Hippocampal formation (tissue), 2 donors: ENCODE measurements at regions not wholly inside any gene's neighbourhood (a gene's known extent, or its start where the extent isn't known, plus 50 kb on each side); places are given as distances from the start of the nearest gene placed in this dataset.

Experiments
- DNase-seq, 2 donors: peaks; one replicate each; lab custom pipeline; 2025; lab: John Stamatoyannopoulos, UW

GRCh38 chr2:12348216-12348615, 368.5 kb upstream of the TRIB2 start:
- DNase-seq: no peak

- no peak for DNase-seq
Observed at GRCh38 chr2:12350821-12351220, 365.9 kb upstream of the TRIB2 start.

GRCh38 chr2:12352889-12353288, 363.8 kb upstream of the TRIB2 start:
- DNase-seq: no peak

- no peak for DNase-seq
Observed at GRCh38 chr2:12361506-12361905, 355.2 kb upstream of the TRIB2 start.

- no peak for DNase-seq
Observed at GRCh38 chr2:12363138-12363537, 353.6 kb upstream of the TRIB2 start.

GRCh38 chr2:12363569-12363968, 353.2 kb upstream of the TRIB2 start:
- no peak for DNase-seq

GRCh38 chr2:12369566-12369965, 347.2 kb upstream of the TRIB2 start:
- DNase-seq: no peak

GRCh38 chr2:12376025-12376424, 340.7 kb upstream of the TRIB2 start:
- no peak for DNase-seq

- no peak for DNase-seq
Observed at GRCh38 chr2:12379143-12379542, 337.6 kb upstream of the TRIB2 start.

GRCh38 chr2:12381543-12382325, 335.0 kb upstream of the TRIB2 start:
- DNase-seq: no peak

GRCh38 chr2:12382366-12382765, 334.4 kb upstream of the TRIB2 start:
- DNase-seq: no peak

- no peak for DNase-seq
Observed at GRCh38 chr2:12389344-12390045, 327.2 kb upstream of the TRIB2 start.

GRCh38 chr2:12391116-12391515, 325.6 kb upstream of the TRIB2 start:
- DNase-seq: no peak

- DNase-seq: no peak
Observed at GRCh38 chr2:12396699-12397098, 320.0 kb upstream of the TRIB2 start.

GRCh38 chr2:12397854-12398253, 318.9 kb upstream of the TRIB2 start:
- no peak for DNase-seq

- no peak for DNase-seq
Observed at GRCh38 chr2:12399240-12399639, 317.5 kb upstream of the TRIB2 start.

- DNase-seq: no peak
Observed at GRCh38 chr2:12400543-12400942, 316.2 kb upstream of the TRIB2 start.

- no peak for DNase-seq
Observed at GRCh38 chr2:12402440-12403139, 314.1 kb upstream of the TRIB2 start.

- DNase-seq: no peak
Observed at GRCh38 chr2:12404497-12404896, 312.2 kb upstream of the TRIB2 start.

- no peak for DNase-seq
Observed at GRCh38 chr2:12407160-12407559, 309.6 kb upstream of the TRIB2 start.

GRCh38 chr2:12412898-12413305, 303.8 kb upstream of the TRIB2 start:
- no peak for DNase-seq

GRCh38 chr2:12415536-12415935, 301.2 kb upstream of the TRIB2 start:
- no peak for DNase-seq

GRCh38 chr2:12416600-12416999, 300.1 kb upstream of the TRIB2 start:
- DNase-seq: no peak
